Left lung (tissue), 4 donors: ENCODE measurements at regions not wholly inside any gene's neighbourhood (a gene's known extent, or its start where the extent isn't known, plus 50 kb on each side); places are given as distances from the start of the nearest gene placed in this dataset.

Source experiments
- ATAC-seq: fragments of 200-7000 bp; cut with Tn5 transposase; one replicate; pipeline ENCODE4 v1.9.1; 2020; ENCODE audit warnings: moderate library complexity
- DNase-seq, 4 donors: peaks; one replicate each; pipeline ENCODE4 v3.0.0-alpha.2; 2013 to 2020
- H3K27ac ChIP-seq, 2 donors: fragments of 200-600 bp; sonication (generic) in 1 of 2; one replicate each; pipeline versions ENCODE4 v1.5.0 to v1.8.0; 2020 to 2021
- H3K27me3 ChIP-seq, 2 donors: fragments of 200-600 bp; sonication (generic) in 1 of 2; one replicate each; pipeline versions ENCODE4 v1.5.0 to v1.8.0; 2020 to 2021
- H3K36me3 ChIP-seq, 2 donors: fragments of 200-600 bp; sonication (generic) in 1 of 2; one replicate each; pipeline versions ENCODE4 v1.5.0 to v1.8.0; 2020 to 2021
- H3K4me1 ChIP-seq, 2 donors: fragments of 200-600 bp; one replicate each; pipeline ENCODE4 v1.8.0; 2021
- H3K4me3 ChIP-seq, 2 donors: fragments of 200-600 bp; sonication (generic) in 1 of 2; one replicate each; pipeline versions ENCODE4 v1.5.0 to v1.8.0; 2020 to 2021; ENCODE audit warnings: mild to moderate bottlenecking in 1 of 2
- H3K9me3 ChIP-seq, 2 donors: fragments of 200-600 bp; sonication (generic) in 1 of 2; one replicate each; pipeline versions ENCODE4 v1.5.0 to v1.8.0; 2020 to 2021
- intact Hi-C, 2 donors: fragments of 100-400 bp; cut with DNase I; formaldehyde crosslinking; loops; one replicate each; pipeline versions ENCODE4 v1.11.2 to v1.14.2; 2022
- TF ChIP-seq, protein P1 (sequence below), 2 donors: fragments of 200-600 bp; sonication (generic) in 1 of 2; IDR thresholded peaks; one replicate each; pipeline versions ENCODE4 v1.5.0 to v1.8.0; 2021; ENCODE audit warnings: antibody characterized with exemption in 2 of 2
- donor health status: DM: no; HTN: yes; CAD: no.
- donor health status: DM: no; HTN: no; CAD: no.

DNA sequence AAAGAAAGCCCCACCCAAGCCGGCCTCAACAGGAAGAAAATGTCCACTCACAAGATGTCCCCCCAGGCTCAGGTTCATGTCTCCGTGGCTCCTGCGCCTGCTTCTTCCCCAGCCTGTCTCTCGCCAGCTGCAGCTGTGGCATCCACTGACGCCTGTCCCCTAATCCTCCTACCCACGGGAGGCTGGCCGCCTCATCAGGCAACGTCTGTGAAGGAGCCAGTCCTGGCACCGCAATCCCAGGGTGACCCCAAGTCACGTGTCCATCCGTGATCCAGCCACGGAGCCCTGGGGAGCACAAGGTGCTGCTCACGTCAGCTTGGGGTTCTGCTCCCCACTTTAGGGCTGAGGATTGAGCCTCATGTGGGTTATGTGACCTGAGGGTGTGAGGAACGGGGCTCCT, 640.3 kb downstream of the CDH26 start:
- no peak for ATAC-seq
- Histone ChIP-seq H3K4me3 (no peak overlapping the region), H3K9me3 (no peaks in the 10 kb centered on the region), H3K27ac (no peak overlapping the region), H3K27me3 (no peaks in the 10 kb centered on the region), H3K4me1 (no peaks in the 10 kb centered on the region), H3K36me3 (no peaks in the 10 kb centered on the region)
- intact Hi-C loops: no loop called here
- TF ChIP-seq, protein P1, sequence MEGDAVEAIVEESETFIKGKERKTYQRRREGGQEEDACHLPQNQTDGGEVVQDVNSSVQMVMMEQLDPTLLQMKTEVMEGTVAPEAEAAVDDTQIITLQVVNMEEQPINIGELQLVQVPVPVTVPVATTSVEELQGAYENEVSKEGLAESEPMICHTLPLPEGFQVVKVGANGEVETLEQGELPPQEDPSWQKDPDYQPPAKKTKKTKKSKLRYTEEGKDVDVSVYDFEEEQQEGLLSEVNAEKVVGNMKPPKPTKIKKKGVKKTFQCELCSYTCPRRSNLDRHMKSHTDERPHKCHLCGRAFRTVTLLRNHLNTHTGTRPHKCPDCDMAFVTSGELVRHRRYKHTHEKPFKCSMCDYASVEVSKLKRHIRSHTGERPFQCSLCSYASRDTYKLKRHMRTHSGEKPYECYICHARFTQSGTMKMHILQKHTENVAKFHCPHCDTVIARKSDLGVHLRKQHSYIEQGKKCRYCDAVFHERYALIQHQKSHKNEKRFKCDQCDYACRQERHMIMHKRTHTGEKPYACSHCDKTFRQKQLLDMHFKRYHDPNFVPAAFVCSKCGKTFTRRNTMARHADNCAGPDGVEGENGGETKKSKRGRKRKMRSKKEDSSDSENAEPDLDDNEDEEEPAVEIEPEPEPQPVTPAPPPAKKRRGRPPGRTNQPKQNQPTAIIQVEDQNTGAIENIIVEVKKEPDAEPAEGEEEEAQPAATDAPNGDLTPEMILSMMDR (IDR thresholded peaks at IDR 0.05): no peak
- peak in 1 of 4 donors; percentile 57 for DNase-seq

DNA sequence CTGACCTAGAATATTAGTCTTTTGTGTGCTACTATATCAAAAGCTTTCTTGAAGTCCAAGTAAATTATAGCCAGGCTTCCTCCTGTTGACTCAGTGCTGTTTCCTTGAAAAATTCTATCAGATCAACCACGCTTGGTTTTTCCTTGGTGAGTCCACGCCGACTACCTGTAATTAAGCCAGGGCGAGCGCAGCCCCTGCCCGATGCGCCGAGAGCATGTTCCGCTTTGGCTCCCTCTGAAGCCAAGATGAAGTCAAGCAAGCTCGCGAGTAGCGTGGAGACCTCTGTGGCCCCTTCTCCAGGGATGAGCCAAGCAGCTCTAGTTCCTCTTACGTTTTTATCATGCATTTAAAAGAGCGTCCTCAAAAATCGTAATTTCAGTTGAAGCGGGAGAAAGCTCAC, 641.2 kb downstream of the CDH26 start:
- DNase-seq (no peak), ATAC-seq (no peak)
- TF ChIP-seq, protein P1 (IDR thresholded peaks at IDR 0.05): no peak

GRCh38 chr20:60600036-60600435, 641.8 kb downstream of the CDH26 start:
- no peak for DNase-seq

More for the DNA sequence above, 641.2 kb downstream of the CDH26 start:
- no peaks in the 10 kb centered on the region for H3K27me3 ChIP-seq
- H3K4me1 ChIP-seq: no peaks in the 10 kb centered on the region
- H3K27ac ChIP-seq: no peak overlapping the region
- intact Hi-C loops: no loop called here
- no peaks in the 10 kb centered on the region for H3K9me3 ChIP-seq
- H3K4me3 ChIP-seq: no peak overlapping the region
- no peaks in the 10 kb centered on the region for H3K36me3 ChIP-seq

DNA sequence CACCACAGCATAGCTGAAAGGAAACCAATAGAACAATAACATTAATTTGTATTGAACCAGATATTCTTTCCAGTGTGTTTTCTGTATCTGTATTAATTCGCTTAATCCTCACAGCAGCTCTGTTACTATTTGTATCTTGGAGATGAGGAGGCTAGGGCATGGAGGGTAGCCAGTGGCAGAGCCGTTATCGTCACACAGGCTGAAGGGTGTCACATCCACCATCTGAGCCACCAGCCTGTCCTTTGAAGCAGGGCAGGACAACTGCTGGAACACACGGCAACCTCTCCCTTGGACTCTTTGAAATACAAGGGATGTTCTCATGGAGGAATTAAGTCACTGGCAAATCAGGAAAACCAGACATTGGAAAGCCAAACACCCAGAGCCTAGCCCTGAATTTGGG, 628.0 kb upstream of the CDH4 start:
- TF ChIP-seq, protein P1 (IDR thresholded peaks at IDR 0.05): no peak
- Histone ChIP-seq H3K9me3 (no peaks in the 10 kb centered on the region), H3K27me3 (peaks cover 0 to 8% of the 10 kb centered on the region in 2 donors), H3K36me3 (no peaks in the 10 kb centered on the region), H3K27ac (no peak overlapping the region), H3K4me3 (no peak overlapping the region), H3K4me1 (no peaks in the 10 kb centered on the region)
- no peak for ATAC-seq
- intact Hi-C loops: no loop called here
- DNase-seq: no peak

More at GRCh38 chr20:60600036-60600435, 641.8 kb downstream of the CDH26 start:
- Histone ChIP-seq H3K4me3 (no peak overlapping the region), H3K4me1 (no peaks in the 10 kb centered on the region), H3K36me3 (no peaks in the 10 kb centered on the region), H3K27me3 (no peaks in the 10 kb centered on the region), H3K27ac (no peak overlapping the region), H3K9me3 (no peaks in the 10 kb centered on the region)
- TF ChIP-seq, protein P1 (IDR thresholded peaks at IDR 0.05): no peak
- no peak for ATAC-seq
- intact Hi-C loops: no loop called here

DNA sequence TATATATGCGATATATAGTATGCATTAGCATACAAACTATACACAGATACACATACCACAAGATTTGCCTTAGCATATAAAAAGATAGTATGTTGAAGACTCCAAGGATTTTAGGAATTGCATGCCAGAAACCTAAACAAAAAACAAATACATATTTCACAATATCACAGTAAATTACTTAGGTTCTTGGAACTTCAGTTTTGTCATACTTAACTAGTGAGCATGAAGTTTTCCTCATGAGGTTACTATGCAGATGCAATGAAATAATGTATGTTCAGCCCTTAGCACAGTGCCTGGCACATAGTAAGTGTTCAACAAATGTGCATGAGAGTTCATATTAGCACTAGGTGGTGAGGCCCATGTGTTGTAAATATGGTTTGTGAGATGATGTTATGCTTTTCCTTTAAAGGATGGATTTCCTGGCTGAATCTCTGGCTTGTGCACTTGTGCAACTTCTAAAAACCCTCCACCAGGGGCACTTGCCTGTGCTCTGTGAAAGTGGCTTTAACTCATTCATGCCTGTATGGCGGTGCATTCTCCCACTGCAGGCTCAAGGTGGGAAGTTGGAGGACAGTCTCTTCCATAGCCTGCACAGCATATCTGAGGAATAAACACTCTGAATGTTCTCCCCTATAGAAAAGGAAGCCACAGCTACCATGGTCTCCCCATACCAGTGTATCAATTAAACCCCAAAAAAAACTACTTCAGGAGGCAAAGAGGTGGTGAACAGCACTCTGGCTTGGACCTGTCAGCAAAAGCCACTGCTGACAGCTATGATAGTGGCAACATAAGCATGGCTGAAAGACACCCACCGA, 624.1 kb upstream of the CDH4 start:
- Histone ChIP-seq H3K36me3 (no peaks in the 10 kb centered on the region), H3K27me3 (no peaks in the 10 kb centered on the region), H3K4me3 (no peak overlapping the region), H3K4me1 (no peaks in the 10 kb centered on the region), H3K27ac (no peak overlapping the region), H3K9me3 (no peaks in the 10 kb centered on the region)
- TF ChIP-seq, protein P1 (IDR thresholded peaks at IDR 0.05): no peak
- intact Hi-C loops: no loop called here
- DNase-seq: peak in 2 of 4 donors; percentile 43 to 46
- ATAC-seq: no peak
